ENCODE measurements at regions not wholly inside any gene's neighbourhood (a gene's known extent, or its start where the extent isn't known, plus 50 kb on each side); places are given as distances from the start of the nearest gene placed in this dataset.

DNA sequence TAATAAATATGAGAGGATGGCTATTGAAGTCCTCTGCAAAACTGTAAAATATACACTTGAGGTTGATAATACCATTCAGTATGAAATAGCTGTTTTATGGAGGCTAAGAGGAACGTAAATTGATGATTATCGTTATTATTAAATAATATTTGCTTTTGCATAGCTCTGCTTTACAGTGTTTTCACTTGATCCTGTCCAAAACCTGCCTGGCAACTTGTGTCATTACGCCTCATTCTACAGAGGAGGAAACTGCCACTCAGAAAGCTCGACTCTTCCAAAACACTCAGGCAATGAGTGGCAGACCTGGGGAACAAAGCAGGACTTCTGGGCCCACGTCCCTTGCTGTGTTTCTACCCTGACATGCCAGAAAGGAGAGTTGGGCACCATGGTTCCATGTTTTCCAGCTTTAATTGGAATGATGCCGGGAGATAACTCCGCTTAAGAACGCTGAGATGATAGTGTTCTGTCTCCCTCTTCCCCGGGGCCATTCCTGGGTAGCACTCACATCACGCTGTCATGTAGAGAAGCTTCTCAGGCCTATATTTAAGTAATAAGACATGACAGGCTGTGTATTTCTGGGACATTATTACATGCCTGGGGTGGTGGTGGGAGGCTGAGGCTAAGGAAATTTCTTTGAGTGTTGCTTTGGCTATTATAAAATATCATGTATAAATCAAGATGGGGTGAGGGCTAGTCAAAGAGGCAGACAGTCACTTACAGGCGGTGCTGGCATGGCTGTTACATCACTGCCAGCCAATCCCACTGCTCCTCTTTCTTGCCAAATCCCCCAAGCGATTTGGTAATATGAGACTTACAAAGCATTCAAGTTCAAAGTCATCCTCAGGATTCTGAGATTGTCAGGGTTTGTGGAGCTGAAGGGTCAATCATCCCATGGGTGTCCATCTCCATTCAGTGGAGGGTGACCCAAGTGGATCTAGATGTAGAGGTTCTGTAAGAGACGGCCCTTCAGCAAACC, 501.7 kb downstream of the INSC start:
- 94 to 95% methylated on average over 13 of the region's 13 CpGs for WGBS, 2 donors
- DNase-seq = no peak
- ATAC-seq = no peak
- Histone ChIP-seq H3K4me1 (peaks cover 0 to 30% (median 15%) of the 10 kb centered on the region in 9 donors), H3K27me3 (no peaks in the 10 kb centered on the region), H3K9me3 (no peaks in the 10 kb centered on the region), H3K4me3 (no peak overlapping the region), H3K27ac (peak overlapping the region in 2 of 10 donors; percentile 27 to 38), H3K36me3 (no peaks in the 10 kb centered on the region)
- TF ChIP-seq, protein P1, sequence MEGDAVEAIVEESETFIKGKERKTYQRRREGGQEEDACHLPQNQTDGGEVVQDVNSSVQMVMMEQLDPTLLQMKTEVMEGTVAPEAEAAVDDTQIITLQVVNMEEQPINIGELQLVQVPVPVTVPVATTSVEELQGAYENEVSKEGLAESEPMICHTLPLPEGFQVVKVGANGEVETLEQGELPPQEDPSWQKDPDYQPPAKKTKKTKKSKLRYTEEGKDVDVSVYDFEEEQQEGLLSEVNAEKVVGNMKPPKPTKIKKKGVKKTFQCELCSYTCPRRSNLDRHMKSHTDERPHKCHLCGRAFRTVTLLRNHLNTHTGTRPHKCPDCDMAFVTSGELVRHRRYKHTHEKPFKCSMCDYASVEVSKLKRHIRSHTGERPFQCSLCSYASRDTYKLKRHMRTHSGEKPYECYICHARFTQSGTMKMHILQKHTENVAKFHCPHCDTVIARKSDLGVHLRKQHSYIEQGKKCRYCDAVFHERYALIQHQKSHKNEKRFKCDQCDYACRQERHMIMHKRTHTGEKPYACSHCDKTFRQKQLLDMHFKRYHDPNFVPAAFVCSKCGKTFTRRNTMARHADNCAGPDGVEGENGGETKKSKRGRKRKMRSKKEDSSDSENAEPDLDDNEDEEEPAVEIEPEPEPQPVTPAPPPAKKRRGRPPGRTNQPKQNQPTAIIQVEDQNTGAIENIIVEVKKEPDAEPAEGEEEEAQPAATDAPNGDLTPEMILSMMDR (IDR thresholded peaks at IDR 0.05) = no peak
- intact Hi-C loops (cut with DNase I) = no loop called here

DNA sequence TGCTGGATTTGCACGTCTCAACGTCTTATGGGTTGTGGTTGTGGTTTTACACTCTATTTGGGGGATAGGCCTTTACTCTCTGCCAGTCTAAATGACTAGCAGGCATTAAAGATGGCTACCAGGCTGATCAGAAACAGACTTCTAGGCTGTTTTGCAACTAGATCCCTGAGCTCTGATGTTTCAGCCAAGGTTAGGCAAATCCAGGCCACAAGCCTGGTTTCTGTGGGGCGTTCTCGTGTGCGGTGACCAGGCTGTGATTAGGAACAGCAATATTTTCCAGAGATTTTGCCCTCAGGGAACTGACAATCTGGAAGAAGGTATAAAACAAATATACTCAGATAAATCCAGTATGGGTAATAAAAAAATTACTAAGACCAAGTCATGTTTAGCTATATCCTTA, 502.4 kb downstream of the INSC start:
- ATAC-seq (no peak), DNase-seq (no peak)
- intact Hi-C loops (cut with DNase I) = no loop called here
- no peaks in the 10 kb centered on the region for H3K36me3 ChIP-seq
- WGBS, 2 donors = 94 to 96% methylated on average over 5 of the region's 5 CpGs
- H3K4me3 ChIP-seq = no peak overlapping the region
- TF ChIP-seq, protein P1 (IDR thresholded peaks at IDR 0.05) = no peak
- H3K27ac ChIP-seq = no peak overlapping the region
- peaks cover 0 to 28% (median 15%) of the 10 kb centered on the region in 9 donors for H3K4me1 ChIP-seq
- H3K27me3 ChIP-seq = no peaks in the 10 kb centered on the region
- H3K9me3 ChIP-seq = no peaks in the 10 kb centered on the region

DNA sequence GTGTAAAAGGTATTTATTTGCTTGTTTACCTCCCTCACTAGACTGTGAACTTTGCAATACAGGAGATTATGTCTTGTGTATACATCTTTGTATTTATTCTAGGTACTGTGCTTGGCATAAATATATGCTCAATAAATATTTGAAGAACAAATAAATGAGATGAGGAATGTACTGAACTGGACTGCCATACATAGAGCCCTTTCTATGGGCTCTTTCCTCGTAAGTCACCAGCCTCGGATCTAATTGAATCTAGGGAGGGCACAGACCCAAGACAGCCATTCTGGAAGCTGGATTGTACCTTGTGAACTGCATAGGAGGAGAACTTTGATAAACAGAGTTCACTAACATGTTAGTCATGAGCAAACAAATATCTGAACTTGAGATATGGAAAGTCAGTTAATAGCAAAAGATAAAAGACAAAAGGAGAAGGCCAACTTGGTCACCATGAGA, 503.9 kb downstream of the INSC start:
- ATAC-seq (no peak), DNase-seq (no peak)
- Histone ChIP-seq H3K4me3 (no peak overlapping the region), H3K27ac (no peak overlapping the region), H3K27me3 (no peaks in the 10 kb centered on the region), H3K4me1 (peaks cover 0 to 24% (median 10%) of the 10 kb centered on the region in 9 donors), H3K9me3 (no peaks in the 10 kb centered on the region), H3K36me3 (no peaks in the 10 kb centered on the region)
- intact Hi-C loops (cut with DNase I) = no loop called here
- TF ChIP-seq, protein P1 (IDR thresholded peaks at IDR 0.05) = no peak
- 91 to 100% methylated on average over 2 of the region's 2 CpGs for WGBS, 2 donors

DNA sequence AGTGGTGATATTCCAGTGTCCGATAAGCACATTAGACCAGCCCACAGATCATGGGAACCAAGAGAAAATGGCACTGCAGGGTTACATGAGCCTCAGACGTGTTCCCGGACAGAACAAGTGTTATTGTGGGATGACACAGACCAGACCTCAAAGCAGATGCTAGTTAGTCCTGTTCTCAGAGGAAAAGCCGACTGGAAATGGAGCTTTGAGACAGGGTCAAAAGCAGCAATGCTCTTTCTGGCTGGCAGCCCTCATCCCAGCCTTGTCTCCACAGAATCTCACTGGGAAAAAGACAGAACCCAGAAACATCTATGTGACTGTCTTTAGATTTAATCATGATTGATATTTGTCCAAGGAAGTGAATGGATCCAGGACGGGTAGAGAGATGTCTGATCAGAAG, 506.8 kb downstream of the INSC start:
- TF ChIP-seq, protein P1 (IDR thresholded peaks at IDR 0.05) = no peak

More for the DNA sequence above, 506.8 kb downstream of the INSC start:
- WGBS, 2 donors = 69 to 76% methylated on average over 5 of the region's 5 CpGs
- Histone ChIP-seq H3K27me3 (no peaks in the 10 kb centered on the region), H3K36me3 (no peaks in the 10 kb centered on the region), H3K4me1 (no peaks in the 10 kb centered on the region), H3K9me3 (no peaks in the 10 kb centered on the region), H3K27ac (no peak overlapping the region), H3K4me3 (no peak overlapping the region)
- intact Hi-C loops (cut with DNase I) = loop anchor here in 1 of 10 donors (10.0 kb wide), 1 partner anchor 63 kb away; no protein-coding TSS in a partner anchor
- DNase-seq (no peak), ATAC-seq (no peak)

All from heart right ventricle (tissue), 16 donors.